Fibroblast of mammary gland (primary cell): ENCODE measurements at regions not wholly inside any gene's neighbourhood (a gene's known extent, or its start where the extent isn't known, plus 50 kb on each side); places are given as distances from the start of the nearest gene placed in this dataset.

Experiments used
- DNase-seq: peaks from one replicate; pipeline ENCODE4 v3.0.0-alpha.2; 2010; ENCODE audit warnings: low read depth
- H3K4me3 ChIP-seq: 2 replicates; pipeline ENCODE4 v1.5.1; 2011; ENCODE audit warnings: low read depth, mild to moderate bottlenecking, low read length, moderate library complexity; ENCODE audit not compliant: control insufficient read depth
- CTCF ChIP-seq: conservative IDR thresholded peaks from 2 replicates; pipeline ENCODE4 v1.5.1; 2011; ENCODE audit warnings: low read depth, low read length, inconsistent platforms; ENCODE audit not compliant: control insufficient read depth, insufficient read depth

GRCh38 chr2:235345745-235346144 is 148.1 kb upstream of the AGAP1 start:
- no peak overlapping the region for H3K4me3 ChIP-seq
- no peak for DNase-seq
- TF ChIP-seq CTCF = no peak

- no peak overlapping the region for H3K4me3 ChIP-seq
- no peak for TF ChIP-seq CTCF
- DNase-seq = peak; percentile 98
These were observed 146.2 kb upstream of the AGAP1 start for GRCh38 chr2:235347691-235348090.

GRCh38 chr2:235348329-235348728 is 145.5 kb upstream of the AGAP1 start:
- DNase-seq = no peak
- no peak overlapping the region for H3K4me3 ChIP-seq
- no peak for TF ChIP-seq CTCF

- DNase-seq = no peak
- H3K4me3 ChIP-seq = no peak overlapping the region
- no peak for TF ChIP-seq CTCF
These were observed 143.6 kb upstream of the AGAP1 start for GRCh38 chr2:235350234-235350633.

GRCh38 chr2:235352541-235352940 is 141.3 kb upstream of the AGAP1 start:
- TF ChIP-seq CTCF = no peak
- H3K4me3 ChIP-seq = no peak overlapping the region
- DNase-seq = no peak

- no peak for TF ChIP-seq CTCF
- DNase-seq = no peak
- H3K4me3 ChIP-seq = no peak overlapping the region
These were observed 136.0 kb upstream of the AGAP1 start for GRCh38 chr2:235357881-235358280.

GRCh38 chr2:235358981-235359471 is 134.8 kb upstream of the AGAP1 start:
- peak; percentile 53 for DNase-seq
- H3K4me3 ChIP-seq = no peak overlapping the region
- TF ChIP-seq CTCF = no peak
